Neural crest cell (in vitro differentiated cells): ENCODE measurements at regions not wholly inside any gene's neighbourhood (a gene's known extent, or its start where the extent isn't known, plus 50 kb on each side); places are given as distances from the start of the nearest gene placed in this dataset.

Source experiments
- DNase-seq: peaks from one replicate; pipeline ENCODE4 v3.0.0; 2021; ENCODE audit warnings: low read depth, mixed read lengths, low spot score
- H3K27ac Mint-ChIP-seq: one replicate; pipeline ENCODE4 v1.8.0; 2021; ENCODE audit warnings: mild to moderate bottlenecking, mixed read lengths; ENCODE audit not compliant: unreplicated experiment
- H3K27me3 Mint-ChIP-seq: 2 replicates; pipeline ENCODE4 v1.8.0; 2021; ENCODE audit warnings: low read depth, mild to moderate bottlenecking, mixed read lengths
- H3K36me3 Mint-ChIP-seq: 2 replicates; pipeline ENCODE4 v1.8.0; 2021; ENCODE audit warnings: low read depth, mild to moderate bottlenecking, mixed read lengths
- H3K4me1 Mint-ChIP-seq: 2 replicates; pipeline ENCODE4 v1.8.0; 2021; ENCODE audit warnings: mixed read lengths
- H3K4me3 Mint-ChIP-seq: one replicate; pipeline ENCODE4 v1.8.0; 2021; ENCODE audit warnings: mild to moderate bottlenecking, mixed read lengths
- H3K9me3 Mint-ChIP-seq: 2 replicates; pipeline ENCODE4 v1.8.0; 2021; ENCODE audit warnings: mixed read lengths
- TF ChIP-seq, protein P1 (sequence below): fragments of 200-600 bp; sonication (generic); conservative IDR thresholded peaks from 2 replicates; pipeline ENCODE4 v1.5.0; 2021; ENCODE audit warnings: antibody characterized with exemption, mild to moderate bottlenecking

DNA sequence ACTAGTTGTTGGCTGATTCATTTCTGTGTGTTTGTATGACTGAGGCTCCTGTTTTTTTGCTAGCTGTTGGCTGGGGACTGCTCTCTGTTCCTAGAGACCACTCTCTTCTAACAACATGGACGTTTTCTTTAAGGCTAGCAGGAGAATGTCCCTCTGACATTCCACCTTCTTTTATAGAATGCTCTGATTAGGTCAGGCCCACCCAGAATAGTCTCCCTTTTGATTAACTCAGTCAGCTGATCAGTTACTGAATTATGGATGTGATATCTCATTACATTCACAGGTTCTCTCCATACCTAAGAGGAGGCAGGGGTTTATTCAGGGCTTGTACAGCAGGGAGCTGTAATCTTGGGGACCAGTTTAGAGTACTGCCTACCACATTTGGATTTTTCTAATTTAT is 175.6 kb upstream of the RHOBTB1 start:
- TF ChIP-seq, protein P1, sequence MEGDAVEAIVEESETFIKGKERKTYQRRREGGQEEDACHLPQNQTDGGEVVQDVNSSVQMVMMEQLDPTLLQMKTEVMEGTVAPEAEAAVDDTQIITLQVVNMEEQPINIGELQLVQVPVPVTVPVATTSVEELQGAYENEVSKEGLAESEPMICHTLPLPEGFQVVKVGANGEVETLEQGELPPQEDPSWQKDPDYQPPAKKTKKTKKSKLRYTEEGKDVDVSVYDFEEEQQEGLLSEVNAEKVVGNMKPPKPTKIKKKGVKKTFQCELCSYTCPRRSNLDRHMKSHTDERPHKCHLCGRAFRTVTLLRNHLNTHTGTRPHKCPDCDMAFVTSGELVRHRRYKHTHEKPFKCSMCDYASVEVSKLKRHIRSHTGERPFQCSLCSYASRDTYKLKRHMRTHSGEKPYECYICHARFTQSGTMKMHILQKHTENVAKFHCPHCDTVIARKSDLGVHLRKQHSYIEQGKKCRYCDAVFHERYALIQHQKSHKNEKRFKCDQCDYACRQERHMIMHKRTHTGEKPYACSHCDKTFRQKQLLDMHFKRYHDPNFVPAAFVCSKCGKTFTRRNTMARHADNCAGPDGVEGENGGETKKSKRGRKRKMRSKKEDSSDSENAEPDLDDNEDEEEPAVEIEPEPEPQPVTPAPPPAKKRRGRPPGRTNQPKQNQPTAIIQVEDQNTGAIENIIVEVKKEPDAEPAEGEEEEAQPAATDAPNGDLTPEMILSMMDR: no peak
- H3K9me3 Mint-ChIP-seq: no peaks in the 10 kb centered on the region
- H3K27me3 Mint-ChIP-seq: no peaks in the 10 kb centered on the region
- no peak overlapping the region for H3K4me3 Mint-ChIP-seq
- H3K4me1 Mint-ChIP-seq: no peaks in the 10 kb centered on the region
- no peak overlapping the region for H3K27ac Mint-ChIP-seq
- no peaks in the 10 kb centered on the region for H3K36me3 Mint-ChIP-seq
- DNase-seq: no peak

DNA sequence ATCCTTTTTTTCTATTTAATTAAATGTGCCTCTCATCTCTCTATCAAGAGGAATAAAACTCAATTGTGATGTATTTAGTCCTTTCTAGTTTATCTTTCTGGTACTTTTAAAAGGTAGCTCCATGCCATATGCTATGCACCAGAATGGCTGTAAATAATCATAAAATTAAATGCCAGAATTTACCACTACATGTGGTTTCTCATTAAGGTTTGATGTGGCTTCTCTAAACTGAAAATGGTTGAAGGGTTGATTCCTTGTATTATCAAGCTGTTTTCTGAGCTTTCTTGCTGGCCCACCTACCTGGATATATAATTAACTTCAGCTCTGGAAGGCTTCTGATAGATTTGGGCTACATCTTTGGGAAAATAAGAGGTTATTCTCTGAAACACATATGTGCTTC is 171.9 kb upstream of the RHOBTB1 start:
- Mint-ChIP-seq H3K4me1 (no peaks in the 10 kb centered on the region), H3K36me3 (no peaks in the 10 kb centered on the region), H3K4me3 (no peak overlapping the region), H3K9me3 (no peaks in the 10 kb centered on the region), H3K27ac (no peak overlapping the region), H3K27me3 (no peaks in the 10 kb centered on the region)
- no peak for DNase-seq
- TF ChIP-seq, protein P1: no peak

DNA sequence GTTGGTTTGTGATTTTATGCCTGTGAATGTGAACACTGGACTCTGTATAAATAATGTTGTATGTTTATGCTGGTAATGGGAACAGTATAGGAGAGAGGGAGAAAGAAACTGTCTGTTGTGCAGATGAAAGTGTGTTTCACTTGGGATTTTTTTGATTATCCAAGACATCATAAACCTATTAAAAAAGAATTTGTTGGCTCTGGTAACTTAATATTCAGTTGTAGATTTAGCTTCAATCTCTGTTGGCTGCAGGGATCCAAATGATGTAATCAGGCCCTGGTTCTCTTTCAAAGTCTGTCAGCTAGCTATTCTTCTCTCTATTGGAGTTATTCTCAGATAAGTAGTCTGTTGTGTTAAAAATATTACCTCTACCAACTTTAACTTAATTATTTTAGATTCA is 168.8 kb upstream of the RHOBTB1 start:
- H3K9me3 Mint-ChIP-seq: no peaks in the 10 kb centered on the region
- H3K36me3 Mint-ChIP-seq: no peaks in the 10 kb centered on the region
- TF ChIP-seq, protein P1: no peak
- no peak for DNase-seq
- no peak overlapping the region for H3K27ac Mint-ChIP-seq
- no peaks in the 10 kb centered on the region for H3K4me1 Mint-ChIP-seq
- no peak overlapping the region for H3K4me3 Mint-ChIP-seq
- H3K27me3 Mint-ChIP-seq: no peaks in the 10 kb centered on the region

DNA sequence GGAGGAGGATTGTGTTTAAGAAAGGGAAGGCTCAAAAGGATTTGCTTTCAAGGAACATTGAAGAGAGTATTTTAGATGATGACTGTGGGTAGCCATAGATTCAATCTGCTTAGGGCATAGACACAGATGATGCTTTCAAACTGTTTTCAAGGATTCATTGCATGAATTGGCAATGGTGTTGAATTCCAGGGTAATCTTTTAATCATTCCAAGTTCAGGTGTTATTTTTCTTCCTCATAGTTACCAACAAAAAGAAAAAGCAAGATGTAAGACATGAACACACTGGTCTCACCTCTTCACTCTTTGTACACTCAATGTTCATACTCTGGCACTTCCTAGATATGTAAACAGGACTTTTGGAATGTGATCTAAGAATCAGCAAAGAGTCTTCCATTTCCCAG is 167.0 kb upstream of the RHOBTB1 start:
- no peaks in the 10 kb centered on the region for H3K4me1 Mint-ChIP-seq
- no peak overlapping the region for H3K4me3 Mint-ChIP-seq
- no peak for DNase-seq
- H3K27me3 Mint-ChIP-seq: no peaks in the 10 kb centered on the region
- H3K36me3 Mint-ChIP-seq: no peaks in the 10 kb centered on the region
- TF ChIP-seq, protein P1: no peak
- H3K9me3 Mint-ChIP-seq: no peaks in the 10 kb centered on the region
- no peak overlapping the region for H3K27ac Mint-ChIP-seq

DNA sequence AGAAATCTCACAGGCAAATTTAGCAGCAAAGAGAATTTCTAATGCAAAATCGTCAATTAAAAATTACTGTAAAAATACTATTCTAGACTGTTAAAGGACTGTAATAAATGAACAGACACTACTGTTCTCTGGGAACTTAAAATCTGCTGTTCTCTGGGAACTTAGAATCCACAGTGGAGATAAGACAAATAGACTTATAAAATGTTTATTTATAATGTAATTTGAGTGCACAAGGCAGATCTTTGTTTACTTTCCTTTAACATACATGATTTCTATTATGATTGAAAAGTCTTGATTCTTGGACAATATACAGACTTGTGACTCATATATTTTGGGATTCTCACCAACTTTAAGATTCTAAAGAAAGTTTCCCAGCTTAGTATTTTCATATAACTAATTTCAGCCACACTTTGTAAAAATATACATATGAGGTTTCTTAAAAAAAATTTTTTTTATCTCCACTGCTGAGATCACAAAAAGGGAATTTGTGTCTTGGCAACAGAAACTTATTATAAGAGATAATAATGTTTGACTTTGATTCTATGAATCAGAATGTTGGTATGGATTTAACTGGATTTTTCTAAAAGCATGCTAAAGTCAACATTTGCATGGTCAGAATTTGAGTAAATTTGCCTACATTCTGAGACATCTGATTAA is 166.3 kb upstream of the RHOBTB1 start:
- Mint-ChIP-seq H3K4me3 (no peak overlapping the region), H3K4me1 (no peaks in the 10 kb centered on the region), H3K27me3 (no peaks in the 10 kb centered on the region), H3K27ac (no peak overlapping the region), H3K36me3 (no peaks in the 10 kb centered on the region), H3K9me3 (no peaks in the 10 kb centered on the region)
- TF ChIP-seq, protein P1: no peak
- DNase-seq: no peak
